Stimulated activated CD4-positive, alpha-beta T cell treated with anti-CD3 and anti-CD28 coated beads, TNF-alpha, amount 100 ng/mL, for 24 hours (primary cell): ENCODE measurements at regions not wholly inside any gene's neighbourhood (a gene's known extent, or its start where the extent isn't known, plus 50 kb on each side); places are given as distances from the start of the nearest gene placed in this dataset.
"Not testable (repeated sequence)": the region's sequence is repeated elsewhere in the genome, so short reads cannot be mapped to it uniquely, and the experiment has no call there.

ENCODE experiments used
- DNase-seq, 3 experiments: peaks; one replicate each; pipeline ENCODE4 v3.0.0-alpha.2; 2020; ENCODE audit warnings: low read depth in 3 of 3

- no peak for DNase-seq
Observed at GRCh38 chr5:67880876-67881275, 334.7 kb upstream of the PIK3R1 start.

- no peak for DNase-seq
Observed at GRCh38 chr5:67880511-67880805, 335.1 kb upstream of the PIK3R1 start.

- no peak for DNase-seq
Observed at GRCh38 chr5:67879620-67880510, 335.7 kb upstream of the PIK3R1 start.

GRCh38 chr5:67878933-67879332, 336.6 kb upstream of the PIK3R1 start:
- no peak for DNase-seq

GRCh38 chr5:67876371-67876770, 339.2 kb upstream of the PIK3R1 start:
- no peak for DNase-seq

GRCh38 chr5:67875601-67876000, 340.0 kb upstream of the PIK3R1 start:
- no peak for DNase-seq

- no peak for DNase-seq
Observed at GRCh38 chr5:67873935-67874334, 341.6 kb upstream of the PIK3R1 start.

GRCh38 chr5:67870662-67871061, 344.9 kb upstream of the PIK3R1 start:
- DNase-seq = no peak

GRCh38 chr5:67864335-67864734, 351.2 kb upstream of the PIK3R1 start:
- not testable (repeated sequence) for DNase-seq

- no peak for DNase-seq
Observed at GRCh38 chr5:67858471-67859031, 357.0 kb upstream of the PIK3R1 start.

- no peak for DNase-seq
Observed at GRCh38 chr5:67857502-67857901, 358.1 kb upstream of the PIK3R1 start.

GRCh38 chr5:67855523-67855922, 360.0 kb upstream of the PIK3R1 start:
- DNase-seq = no peak

GRCh38 chr5:67850906-67851305, 364.6 kb upstream of the PIK3R1 start:
- not testable (repeated sequence) for DNase-seq

GRCh38 chr5:67844924-67845323, 370.6 kb upstream of the PIK3R1 start:
- DNase-seq = no peak

- DNase-seq = no peak
Observed at GRCh38 chr5:67842806-67843205, 372.8 kb upstream of the PIK3R1 start.

- not testable (repeated sequence) for DNase-seq
Observed at GRCh38 chr5:67837225-67837624, 378.3 kb upstream of the PIK3R1 start.

GRCh38 chr5:67836496-67836895, 379.1 kb upstream of the PIK3R1 start:
- DNase-seq = not testable (repeated sequence)

GRCh38 chr5:67831048-67831447, 384.5 kb upstream of the PIK3R1 start:
- no peak for DNase-seq

- no peak for DNase-seq
Observed at GRCh38 chr5:67827541-67827940, 388.0 kb upstream of the PIK3R1 start.

- no peak for DNase-seq
Observed at GRCh38 chr5:67824852-67825251, 390.7 kb upstream of the PIK3R1 start.

GRCh38 chr5:67817652-67818051, 397.9 kb upstream of the PIK3R1 start:
- no peak for DNase-seq

- DNase-seq = no peak
Observed at GRCh38 chr5:67816456-67816855, 399.1 kb upstream of the PIK3R1 start.
